ENCODE measurements at regions not wholly inside any gene's neighbourhood (a gene's known extent, or its start where the extent isn't known, plus 50 kb on each side); places are given as distances from the start of the nearest gene placed in this dataset.

- in situ Hi-C loops (cut with HindIII; ENCODE audit: low pct_unique_long_range_greater_than_20kb, low sequenced_read_pairs): no loop called here
- no peak for TF ChIP-seq JUND (IDR thresholded peaks at IDR 0.05; ENCODE audit: low read depth)
These were observed 280.0 kb upstream of the SHH start for GRCh38 chr7:156092307-156092706.

GRCh38 chr7:156091519-156092080, 279.3 kb upstream of the SHH start:
- in situ Hi-C loops (cut with HindIII; ENCODE audit: low pct_unique_long_range_greater_than_20kb, low sequenced_read_pairs): no loop called here
- no peak for TF ChIP-seq JUND (IDR thresholded peaks at IDR 0.05; ENCODE audit: low read depth)
- DNase-seq (ENCODE audit: low read depth in 1 of 2, low spot score in 1 of 2): no peak

More at GRCh38 chr7:156092307-156092706, 280.0 kb upstream of the SHH start:
- DNase-seq (ENCODE audit: low read depth in 1 of 2, low spot score in 1 of 2): no peak

GRCh38 chr7:156090988-156091387, 278.7 kb upstream of the SHH start:
- in situ Hi-C loops (cut with HindIII; ENCODE audit: low pct_unique_long_range_greater_than_20kb, low sequenced_read_pairs): no loop called here
- TF ChIP-seq JUND (IDR thresholded peaks at IDR 0.05; ENCODE audit: low read depth): no peak
- DNase-seq (ENCODE audit: low read depth in 1 of 2, low spot score in 1 of 2): no peak

- TF ChIP-seq JUND (IDR thresholded peaks at IDR 0.05; ENCODE audit: low read depth): no peak
- no peak for DNase-seq (ENCODE audit: low read depth in 1 of 2, low spot score in 1 of 2)
- in situ Hi-C loops (cut with HindIII; ENCODE audit: low pct_unique_long_range_greater_than_20kb, low sequenced_read_pairs): no loop called here
These were observed 277.0 kb upstream of the SHH start for GRCh38 chr7:156089222-156089621.

- DNase-seq (ENCODE audit: low read depth in 1 of 2, low spot score in 1 of 2): no peak
- in situ Hi-C loops (cut with HindIII; ENCODE audit: low pct_unique_long_range_greater_than_20kb, low sequenced_read_pairs): no loop called here
- no peak for TF ChIP-seq JUND (IDR thresholded peaks at IDR 0.05; ENCODE audit: low read depth)
These were observed 275.9 kb upstream of the SHH start for GRCh38 chr7:156088115-156088514.

GRCh38 chr7:156082048-156083040, 270.1 kb upstream of the SHH start:
- in situ Hi-C loops (cut with HindIII; ENCODE audit: low pct_unique_long_range_greater_than_20kb, low sequenced_read_pairs): no loop called here
- no peak for DNase-seq (ENCODE audit: low read depth in 1 of 2, low spot score in 1 of 2)
- no peak for TF ChIP-seq JUND (IDR thresholded peaks at IDR 0.05; ENCODE audit: low read depth)

- no peak for TF ChIP-seq JUND (IDR thresholded peaks at IDR 0.05; ENCODE audit: low read depth)
- in situ Hi-C loops (cut with HindIII; ENCODE audit: low pct_unique_long_range_greater_than_20kb, low sequenced_read_pairs): no loop called here
- no peak for DNase-seq (ENCODE audit: low read depth in 1 of 2, low spot score in 1 of 2)
These were observed 268.3 kb upstream of the SHH start for GRCh38 chr7:156080596-156080995.

GRCh38 chr7:156080046-156080445, 267.8 kb upstream of the SHH start:
- no peak for DNase-seq (ENCODE audit: low read depth in 1 of 2, low spot score in 1 of 2)
- in situ Hi-C loops (cut with HindIII; ENCODE audit: low pct_unique_long_range_greater_than_20kb, low sequenced_read_pairs): no loop called here
- TF ChIP-seq JUND (IDR thresholded peaks at IDR 0.05; ENCODE audit: low read depth): no peak

- DNase-seq (ENCODE audit: low read depth in 1 of 2, low spot score in 1 of 2): no peak
- in situ Hi-C loops (cut with HindIII; ENCODE audit: low pct_unique_long_range_greater_than_20kb, low sequenced_read_pairs): no loop called here
- no peak for TF ChIP-seq JUND (IDR thresholded peaks at IDR 0.05; ENCODE audit: low read depth)
These were observed 266.9 kb upstream of the SHH start for GRCh38 chr7:156079156-156079555.

- DNase-seq (ENCODE audit: low read depth in 1 of 2, low spot score in 1 of 2): no peak
- in situ Hi-C loops (cut with HindIII; ENCODE audit: low pct_unique_long_range_greater_than_20kb, low sequenced_read_pairs): no loop called here
- no peak for TF ChIP-seq JUND (IDR thresholded peaks at IDR 0.05; ENCODE audit: low read depth)
These were observed 262.8 kb upstream of the SHH start for GRCh38 chr7:156074982-156075615.

GRCh38 chr7:156074084-156074483, 261.8 kb upstream of the SHH start:
- in situ Hi-C loops (cut with HindIII; ENCODE audit: low pct_unique_long_range_greater_than_20kb, low sequenced_read_pairs): no loop called here
- TF ChIP-seq JUND (IDR thresholded peaks at IDR 0.05; ENCODE audit: low read depth): no peak
- no peak for DNase-seq (ENCODE audit: low read depth in 1 of 2, low spot score in 1 of 2)

GRCh38 chr7:156073366-156074052, 261.2 kb upstream of the SHH start:
- in situ Hi-C loops (cut with HindIII; ENCODE audit: low pct_unique_long_range_greater_than_20kb, low sequenced_read_pairs): no loop called here
- TF ChIP-seq JUND (IDR thresholded peaks at IDR 0.05; ENCODE audit: low read depth): no peak
- DNase-seq (ENCODE audit: low read depth in 1 of 2, low spot score in 1 of 2): no peak
